ENCODE measurements at regions not wholly inside any gene's neighbourhood (a gene's known extent, or its start where the extent isn't known, plus 50 kb on each side); places are given as distances from the start of the nearest gene placed in this dataset.
"Not testable (repeated sequence)": the region's sequence is repeated elsewhere in the genome, so short reads cannot be mapped to it uniquely, and the experiment has no call there.

- no peaks in the 10 kb centered on the region for H3K4me1 ChIP-seq (ENCODE audit: control insufficient read depth in 3 of 3, insufficient read depth in 3 of 3, low read length in 3 of 3)
- H3K36me3 ChIP-seq (ENCODE audit: control insufficient read depth in 3 of 3, insufficient read depth in 3 of 3, low read length in 3 of 3), result no peaks in the 10 kb centered on the region
- no peak overlapping the region for H3K4me3 ChIP-seq (ENCODE audit: low read length in 3 of 3)
- H3K27ac ChIP-seq (ENCODE audit: low read depth, low read length), result no peak overlapping the region
- no peak overlapping the region for H3K9ac ChIP-seq (ENCODE audit: low read depth in 1 of 3, low read length in 3 of 3)
- peaks cover 0 to 2% (median 0%) of the 10 kb centered on the region in 3 donors for H3K9me3 ChIP-seq (ENCODE audit: control insufficient read depth in 3 of 3, low read length in 3 of 3)
- H3K27me3 ChIP-seq (ENCODE audit: control insufficient read depth in 3 of 3, insufficient read depth in 3 of 3, low read length in 3 of 3), result no peaks in the 10 kb centered on the region
Observed at GRCh38 chrX:65331371-65331770, 203.2 kb downstream of the LAS1L start.

- H3K27ac ChIP-seq (ENCODE audit: low read depth, low read length), result no peak overlapping the region
- H3K36me3 ChIP-seq (ENCODE audit: control insufficient read depth in 3 of 3, insufficient read depth in 3 of 3, low read length in 3 of 3), result no peaks in the 10 kb centered on the region
- no peak overlapping the region for H3K4me3 ChIP-seq (ENCODE audit: low read length in 3 of 3)
- H3K9ac ChIP-seq (ENCODE audit: low read depth in 1 of 3, low read length in 3 of 3), result no peak overlapping the region
- H3K4me1 ChIP-seq (ENCODE audit: control insufficient read depth in 3 of 3, insufficient read depth in 3 of 3, low read length in 3 of 3), result no peaks in the 10 kb centered on the region
- H3K27me3 ChIP-seq (ENCODE audit: control insufficient read depth in 3 of 3, insufficient read depth in 3 of 3, low read length in 3 of 3), result no peaks in the 10 kb centered on the region
- H3K9me3 ChIP-seq (ENCODE audit: control insufficient read depth in 3 of 3, low read length in 3 of 3), result no peaks in the 10 kb centered on the region
Observed at GRCh38 chrX:65300104-65300809, 234.3 kb downstream of the LAS1L start.

DNA sequence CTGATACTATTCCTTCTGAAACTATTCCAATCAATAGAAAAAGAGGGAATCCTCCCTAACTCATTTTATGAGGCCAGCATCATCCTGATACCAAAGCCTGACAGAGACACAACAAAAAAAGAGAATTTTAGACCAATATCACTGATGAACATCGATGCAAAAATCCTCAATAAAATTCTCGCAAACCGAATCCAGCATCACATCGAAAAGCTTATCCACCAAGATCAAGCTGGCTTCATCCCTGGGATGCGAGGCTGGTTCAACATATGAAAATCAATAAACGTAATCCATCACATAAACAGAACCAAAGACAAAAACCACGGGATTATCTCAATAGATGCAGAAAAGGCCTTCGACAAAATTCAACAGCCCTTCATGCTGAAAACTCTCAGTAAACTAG is 251.7 kb downstream of the LAS1L start:
- H3K9me3 ChIP-seq (ENCODE audit: control insufficient read depth in 3 of 3, low read length in 3 of 3); H3K4me3 ChIP-seq (ENCODE audit: low read length in 3 of 3); H3K9ac ChIP-seq (ENCODE audit: low read depth in 1 of 3, low read length in 3 of 3); H3K36me3 ChIP-seq (ENCODE audit: control insufficient read depth in 3 of 3, insufficient read depth in 3 of 3, low read length in 3 of 3); H3K4me1 ChIP-seq (ENCODE audit: control insufficient read depth in 3 of 3, insufficient read depth in 3 of 3, low read length in 3 of 3); H3K27me3 ChIP-seq (ENCODE audit: control insufficient read depth in 3 of 3, insufficient read depth in 3 of 3, low read length in 3 of 3); H3K27ac ChIP-seq (ENCODE audit: low read depth, low read length): not testable (repeated sequence)

- Histone ChIP-seq H3K27me3 (ENCODE audit: control insufficient read depth in 3 of 3, insufficient read depth in 3 of 3, low read length in 3 of 3) (no peaks in the 10 kb centered on the region), H3K9me3 (ENCODE audit: control insufficient read depth in 3 of 3, low read length in 3 of 3) (peaks cover 0 to 3% (median 0%) of the 10 kb centered on the region in 3 donors), H3K9ac (ENCODE audit: low read depth in 1 of 3, low read length in 3 of 3) (no peak overlapping the region), H3K27ac (ENCODE audit: low read depth, low read length) (no peak overlapping the region), H3K4me3 (ENCODE audit: low read length in 3 of 3) (no peak overlapping the region), H3K36me3 (ENCODE audit: control insufficient read depth in 3 of 3, insufficient read depth in 3 of 3, low read length in 3 of 3) (no peaks in the 10 kb centered on the region), H3K4me1 (ENCODE audit: control insufficient read depth in 3 of 3, insufficient read depth in 3 of 3, low read length in 3 of 3) (no peaks in the 10 kb centered on the region)
Observed at GRCh38 chrX:65273152-65273551, 261.4 kb downstream of the LAS1L start.

DNA sequence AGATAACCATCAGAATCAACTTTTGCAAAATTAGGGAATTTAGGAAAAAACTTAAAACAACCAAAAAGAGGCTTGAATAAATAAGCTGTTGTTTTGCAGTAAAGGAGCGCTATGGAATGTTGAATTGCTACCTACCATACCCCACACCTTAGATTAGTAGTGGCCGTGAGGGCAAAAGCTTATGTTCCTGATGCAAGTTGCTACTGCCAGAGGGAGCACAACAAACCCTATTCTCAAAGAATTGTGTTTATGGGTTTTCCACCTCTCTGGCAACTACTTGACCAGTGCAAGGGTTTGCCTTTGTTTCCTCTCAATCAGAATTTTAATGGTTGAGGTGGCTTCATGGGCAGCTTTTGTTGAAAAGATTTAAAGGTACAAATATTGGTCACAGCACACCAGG is 268.1 kb downstream of the LAS1L start:
- no peaks in the 10 kb centered on the region for H3K27me3 ChIP-seq (ENCODE audit: control insufficient read depth in 3 of 3, insufficient read depth in 3 of 3, low read length in 3 of 3)
- no peak overlapping the region for H3K9ac ChIP-seq (ENCODE audit: low read depth in 1 of 3, low read length in 3 of 3)
- H3K9me3 ChIP-seq (ENCODE audit: control insufficient read depth in 3 of 3, low read length in 3 of 3), result no peaks in the 10 kb centered on the region
- no peaks in the 10 kb centered on the region for H3K36me3 ChIP-seq (ENCODE audit: control insufficient read depth in 3 of 3, insufficient read depth in 3 of 3, low read length in 3 of 3)
- H3K27ac ChIP-seq (ENCODE audit: low read depth, low read length), result no peak overlapping the region
- H3K4me1 ChIP-seq (ENCODE audit: control insufficient read depth in 3 of 3, insufficient read depth in 3 of 3, low read length in 3 of 3), result no peaks in the 10 kb centered on the region
- H3K4me3 ChIP-seq (ENCODE audit: low read length in 3 of 3), result no peak overlapping the region

GRCh38 chrX:65253817-65254216 is 277.6 kb upstream of the ZC4H2 start:
- no peaks in the 10 kb centered on the region for H3K27me3 ChIP-seq (ENCODE audit: control insufficient read depth in 3 of 3, insufficient read depth in 3 of 3, low read length in 3 of 3)
- H3K9me3 ChIP-seq (ENCODE audit: control insufficient read depth in 3 of 3, low read length in 3 of 3), result no peaks in the 10 kb centered on the region
- no peak overlapping the region for H3K4me3 ChIP-seq (ENCODE audit: low read length in 3 of 3)
- no peak overlapping the region for H3K9ac ChIP-seq (ENCODE audit: low read depth in 1 of 3, low read length in 3 of 3)
- no peak overlapping the region for H3K27ac ChIP-seq (ENCODE audit: low read depth, low read length)
- H3K4me1 ChIP-seq (ENCODE audit: control insufficient read depth in 3 of 3, insufficient read depth in 3 of 3, low read length in 3 of 3), result no peaks in the 10 kb centered on the region
- H3K36me3 ChIP-seq (ENCODE audit: control insufficient read depth in 3 of 3, insufficient read depth in 3 of 3, low read length in 3 of 3), result no peaks in the 10 kb centered on the region

- Histone ChIP-seq H3K27me3 (ENCODE audit: control insufficient read depth in 3 of 3, insufficient read depth in 3 of 3, low read length in 3 of 3) (no peaks in the 10 kb centered on the region), H3K9me3 (ENCODE audit: control insufficient read depth in 3 of 3, low read length in 3 of 3) (no peaks in the 10 kb centered on the region), H3K4me3 (ENCODE audit: low read length in 3 of 3) (no peak overlapping the region), H3K9ac (ENCODE audit: low read depth in 1 of 3, low read length in 3 of 3) (no peak overlapping the region), H3K4me1 (ENCODE audit: control insufficient read depth in 3 of 3, insufficient read depth in 3 of 3, low read length in 3 of 3) (no peaks in the 10 kb centered on the region), H3K36me3 (ENCODE audit: control insufficient read depth in 3 of 3, insufficient read depth in 3 of 3, low read length in 3 of 3) (no peaks in the 10 kb centered on the region), H3K27ac (ENCODE audit: low read depth, low read length) (no peak overlapping the region)
Observed at GRCh38 chrX:65241059-65241721, 264.9 kb upstream of the ZC4H2 start.

DNA sequence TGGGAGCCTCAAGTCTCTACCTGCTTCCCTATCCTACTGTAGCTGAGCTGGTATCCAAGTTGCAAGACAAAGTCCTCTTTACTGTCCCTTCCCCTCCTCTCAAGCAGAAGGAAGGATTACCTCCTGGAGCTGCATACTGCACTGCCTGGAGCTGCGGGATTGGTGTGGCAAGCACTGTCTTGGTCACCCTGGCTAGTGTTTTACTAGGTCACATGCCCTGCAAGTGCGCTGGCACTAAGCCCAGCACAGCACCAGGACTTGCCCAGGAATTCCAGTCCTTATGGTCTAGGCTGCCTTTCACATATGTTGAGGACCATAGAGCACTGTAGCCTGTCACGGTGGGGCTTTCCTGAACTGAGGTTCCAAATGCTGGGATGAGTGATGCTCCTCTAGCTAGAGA is 227.3 kb upstream of the ZC4H2 start:
- H3K9me3 ChIP-seq (ENCODE audit: control insufficient read depth in 3 of 3, low read length in 3 of 3), result no peaks in the 10 kb centered on the region
- H3K27ac ChIP-seq (ENCODE audit: low read depth, low read length), result no peak overlapping the region
- no peak overlapping the region for H3K4me3 ChIP-seq (ENCODE audit: low read length in 3 of 3)
- H3K36me3 ChIP-seq (ENCODE audit: control insufficient read depth in 3 of 3, insufficient read depth in 3 of 3, low read length in 3 of 3), result no peaks in the 10 kb centered on the region
- no peaks in the 10 kb centered on the region for H3K27me3 ChIP-seq (ENCODE audit: control insufficient read depth in 3 of 3, insufficient read depth in 3 of 3, low read length in 3 of 3)
- no peak overlapping the region for H3K9ac ChIP-seq (ENCODE audit: low read depth in 1 of 3, low read length in 3 of 3)
- no peaks in the 10 kb centered on the region for H3K4me1 ChIP-seq (ENCODE audit: control insufficient read depth in 3 of 3, insufficient read depth in 3 of 3, low read length in 3 of 3)

- Histone ChIP-seq H3K36me3 (ENCODE audit: control insufficient read depth in 3 of 3, insufficient read depth in 3 of 3, low read length in 3 of 3) (no peaks in the 10 kb centered on the region), H3K4me1 (ENCODE audit: control insufficient read depth in 3 of 3, insufficient read depth in 3 of 3, low read length in 3 of 3) (no peaks in the 10 kb centered on the region), H3K4me3 (ENCODE audit: low read length in 3 of 3) (no peak overlapping the region), H3K27ac (ENCODE audit: low read depth, low read length) (no peak overlapping the region), H3K9me3 (ENCODE audit: control insufficient read depth in 3 of 3, low read length in 3 of 3) (no peaks in the 10 kb centered on the region), H3K9ac (ENCODE audit: low read depth in 1 of 3, low read length in 3 of 3) (no peak overlapping the region), H3K27me3 (ENCODE audit: control insufficient read depth in 3 of 3, insufficient read depth in 3 of 3, low read length in 3 of 3) (no peaks in the 10 kb centered on the region)
Observed at GRCh38 chrX:65196758-65197360, 220.6 kb upstream of the ZC4H2 start.

DNA sequence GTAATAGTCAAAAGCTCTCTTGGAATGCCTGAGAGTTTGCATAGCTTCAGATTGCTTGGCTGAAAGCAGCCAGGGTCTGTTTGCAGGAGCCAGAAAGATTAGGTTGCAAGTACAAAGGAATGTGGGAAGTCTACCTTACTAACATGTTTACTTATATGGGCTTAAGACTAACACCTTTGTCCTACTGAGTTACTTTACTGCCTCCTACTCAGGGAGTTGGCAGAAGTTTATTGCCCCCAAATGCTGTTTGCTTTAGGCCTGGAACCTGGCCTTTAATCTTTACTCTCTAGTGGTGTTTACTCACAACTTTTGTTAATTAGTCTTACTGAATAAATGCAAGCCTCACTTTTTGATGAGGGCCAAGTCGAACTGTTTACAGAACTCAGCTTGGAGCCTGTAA is 219.4 kb upstream of the ZC4H2 start:
- H3K36me3 ChIP-seq (ENCODE audit: control insufficient read depth in 3 of 3, insufficient read depth in 3 of 3, low read length in 3 of 3), result no peaks in the 10 kb centered on the region
- H3K27ac ChIP-seq (ENCODE audit: low read depth, low read length), result no peak overlapping the region
- no peaks in the 10 kb centered on the region for H3K9me3 ChIP-seq (ENCODE audit: control insufficient read depth in 3 of 3, low read length in 3 of 3)
- H3K9ac ChIP-seq (ENCODE audit: low read depth in 1 of 3, low read length in 3 of 3), result no peak overlapping the region
- H3K27me3 ChIP-seq (ENCODE audit: control insufficient read depth in 3 of 3, insufficient read depth in 3 of 3, low read length in 3 of 3), result no peaks in the 10 kb centered on the region
- no peak overlapping the region for H3K4me3 ChIP-seq (ENCODE audit: low read length in 3 of 3)
- H3K4me1 ChIP-seq (ENCODE audit: control insufficient read depth in 3 of 3, insufficient read depth in 3 of 3, low read length in 3 of 3), result no peaks in the 10 kb centered on the region
